GM23338 (cell line): ENCODE measurements at regions not wholly inside any gene's neighbourhood (a gene's known extent, or its start where the extent isn't known, plus 50 kb on each side); places are given as distances from the start of the nearest gene placed in this dataset.

Experiments
- CREB1 ChIP-seq: fragments of 250-450 bp; sonication (Bioruptor Pico); IDR thresholded peaks from 2 replicates; pipeline ENCODE4 v1.5.0; 2020; ENCODE audit warnings: low read depth, mild to moderate bottlenecking, moderate library complexity
- EZH2 ChIP-seq: fragments of 200-600 bp; sonication (generic); IDR thresholded peaks from one replicate; pipeline ENCODE4 v1.8.0; 2017; ENCODE audit warnings: antibody characterized with exemption, mild to moderate bottlenecking, low read depth; ENCODE audit not compliant: unreplicated experiment
- JUNB ChIP-seq: IDR thresholded peaks from one replicate; pipeline ENCODE4 v1.6.1; 2016; ENCODE audit warnings: antibody characterized with exemption; ENCODE audit not compliant: unreplicated experiment
- POLR2AphosphoS5 ChIP-seq: IDR thresholded peaks from 2 replicates; pipeline ENCODE4 v1.6.1; 2016; ENCODE audit warnings: antibody characterized with exemption, low read depth
- ZNF114 ChIP-seq: fragments of 250-450 bp; sonication (Bioruptor Pico); IDR thresholded peaks from 2 replicates; pipeline ENCODE4 v1.5.0; 2020; ENCODE audit warnings: mild to moderate bottlenecking, moderate library complexity
- TF ChIP-seq, protein P1 (sequence below): fragments of 250-450 bp; sonication (Bioruptor Pico); IDR thresholded peaks from 2 replicates; pipeline ENCODE4 v1.5.0; 2020; ENCODE audit warnings: mild to moderate bottlenecking, moderate library complexity
- TF ChIP-seq, protein P2 (sequence below): IDR thresholded peaks from one replicate; pipeline ENCODE4 v1.6.1; 2018; ENCODE audit warnings: antibody characterized with exemption; ENCODE audit not compliant: unreplicated experiment
- TF ChIP-seq, protein P3 (sequence below), 2 experiments: fragments of 200-600 bp in 1 of 2; sonication (generic) in 1 of 2; conservative IDR thresholded peaks; 2 replicates each; pipeline versions ENCODE4 v1.5.1 to v1.6.1; 2016 to 2017; ENCODE audit warnings: antibody characterized with exemption in 2 of 2, low read depth in 2 of 2, mild to moderate bottlenecking in 2 of 2, moderate library complexity in 1 of 2

DNA sequence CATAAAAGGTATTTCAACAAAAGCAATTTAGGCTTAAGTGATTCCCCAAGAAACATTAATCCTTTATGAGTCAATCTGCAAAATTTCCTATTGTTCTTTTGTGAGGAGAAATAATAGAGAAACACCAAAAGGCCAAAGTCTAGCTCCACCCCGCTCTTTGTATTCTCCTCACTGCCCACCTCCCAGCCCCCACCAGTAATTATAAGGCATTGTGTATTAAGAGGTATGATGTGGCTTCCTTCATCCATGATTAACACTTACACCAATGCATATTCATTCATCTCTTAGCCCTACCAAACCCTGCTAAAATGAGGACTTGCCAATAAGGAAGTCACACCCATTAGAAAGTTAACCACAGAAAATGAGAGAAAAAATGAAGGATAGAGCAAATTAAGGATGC, 105.3 kb upstream of the SPATA31D4 start (continued):
- TF ChIP-seq, protein P1, sequence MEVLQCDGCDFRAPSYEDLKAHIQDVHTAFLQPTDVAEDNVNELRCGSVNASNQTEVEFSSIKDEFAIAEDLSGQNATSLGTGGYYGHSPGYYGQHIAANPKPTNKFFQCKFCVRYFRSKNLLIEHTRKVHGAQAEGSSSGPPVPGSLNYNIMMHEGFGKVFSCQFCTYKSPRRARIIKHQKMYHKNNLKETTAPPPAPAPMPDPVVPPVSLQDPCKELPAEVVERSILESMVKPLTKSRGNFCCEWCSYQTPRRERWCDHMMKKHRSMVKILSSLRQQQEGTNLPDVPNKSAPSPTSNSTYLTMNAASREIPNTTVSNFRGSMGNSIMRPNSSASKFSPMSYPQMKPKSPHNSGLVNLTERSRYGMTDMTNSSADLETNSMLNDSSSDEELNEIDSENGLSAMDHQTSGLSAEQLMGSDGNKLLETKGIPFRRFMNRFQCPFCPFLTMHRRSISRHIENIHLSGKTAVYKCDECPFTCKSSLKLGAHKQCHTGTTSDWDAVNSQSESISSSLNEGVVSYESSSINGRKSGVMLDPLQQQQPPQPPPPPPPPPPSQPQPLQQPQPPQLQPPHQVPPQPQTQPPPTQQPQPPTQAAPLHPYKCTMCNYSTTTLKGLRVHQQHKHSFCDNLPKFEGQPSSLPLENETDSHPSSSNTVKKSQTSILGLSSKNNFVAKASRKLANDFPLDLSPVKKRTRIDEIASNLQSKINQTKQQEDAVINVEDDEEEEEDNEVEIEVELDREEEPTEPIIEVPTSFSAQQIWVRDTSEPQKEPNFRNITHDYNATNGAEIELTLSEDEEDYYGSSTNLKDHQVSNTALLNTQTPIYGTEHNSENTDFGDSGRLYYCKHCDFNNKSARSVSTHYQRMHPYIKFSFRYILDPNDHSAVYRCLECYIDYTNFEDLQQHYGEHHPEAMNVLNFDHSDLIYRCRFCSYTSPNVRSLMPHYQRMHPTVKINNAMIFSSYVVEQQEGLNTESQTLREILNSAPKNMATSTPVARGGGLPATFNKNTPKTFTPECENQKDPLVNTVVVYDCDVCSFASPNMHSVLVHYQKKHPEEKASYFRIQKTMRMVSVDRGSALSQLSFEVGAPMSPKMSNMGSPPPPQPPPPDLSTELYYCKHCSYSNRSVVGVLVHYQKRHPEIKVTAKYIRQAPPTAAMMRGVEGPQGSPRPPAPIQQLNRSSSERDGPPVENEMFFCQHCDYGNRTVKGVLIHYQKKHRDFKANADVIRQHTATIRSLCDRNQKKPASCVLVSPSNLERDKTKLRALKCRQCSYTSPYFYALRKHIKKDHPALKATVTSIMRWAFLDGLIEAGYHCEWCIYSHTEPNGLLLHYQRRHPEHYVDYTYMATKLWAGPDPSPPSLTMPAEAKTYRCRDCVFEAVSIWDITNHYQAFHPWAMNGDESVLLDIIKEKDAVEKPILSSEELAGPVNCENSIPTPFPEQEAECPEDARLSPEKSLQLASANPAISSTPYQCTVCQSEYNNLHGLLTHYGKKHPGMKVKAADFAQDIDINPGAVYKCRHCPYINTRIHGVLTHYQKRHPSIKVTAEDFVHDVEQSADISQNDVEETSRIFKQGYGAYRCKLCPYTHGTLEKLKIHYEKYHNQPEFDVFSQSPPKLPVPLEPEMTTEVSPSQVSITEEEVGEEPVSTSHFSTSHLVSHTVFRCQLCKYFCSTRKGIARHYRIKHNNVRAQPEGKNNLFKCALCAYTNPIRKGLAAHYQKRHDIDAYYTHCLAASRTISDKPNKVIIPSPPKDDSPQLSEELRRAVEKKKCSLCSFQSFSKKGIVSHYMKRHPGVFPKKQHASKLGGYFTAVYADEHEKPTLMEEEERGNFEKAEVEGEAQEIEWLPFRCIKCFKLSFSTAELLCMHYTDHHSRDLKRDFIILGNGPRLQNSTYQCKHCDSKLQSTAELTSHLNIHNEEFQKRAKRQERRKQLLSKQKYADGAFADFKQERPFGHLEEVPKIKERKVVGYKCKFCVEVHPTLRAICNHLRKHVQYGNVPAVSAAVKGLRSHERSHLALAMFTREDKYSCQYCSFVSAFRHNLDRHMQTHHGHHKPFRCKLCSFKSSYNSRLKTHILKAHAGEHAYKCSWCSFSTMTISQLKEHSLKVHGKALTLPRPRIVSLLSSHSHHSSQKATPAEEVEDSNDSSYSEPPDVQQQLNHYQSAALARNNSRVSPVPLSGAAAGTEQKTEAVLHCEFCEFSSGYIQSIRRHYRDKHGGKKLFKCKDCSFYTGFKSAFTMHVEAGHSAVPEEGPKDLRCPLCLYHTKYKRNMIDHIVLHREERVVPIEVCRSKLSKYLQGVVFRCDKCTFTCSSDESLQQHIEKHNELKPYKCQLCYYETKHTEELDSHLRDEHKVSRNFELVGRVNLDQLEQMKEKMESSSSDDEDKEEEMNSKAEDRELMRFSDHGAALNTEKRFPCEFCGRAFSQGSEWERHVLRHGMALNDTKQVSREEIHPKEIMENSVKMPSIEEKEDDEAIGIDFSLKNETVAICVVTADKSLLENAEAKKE (CRISPR knock-in tag) = no peak
- TF ChIP-seq, protein P2, sequence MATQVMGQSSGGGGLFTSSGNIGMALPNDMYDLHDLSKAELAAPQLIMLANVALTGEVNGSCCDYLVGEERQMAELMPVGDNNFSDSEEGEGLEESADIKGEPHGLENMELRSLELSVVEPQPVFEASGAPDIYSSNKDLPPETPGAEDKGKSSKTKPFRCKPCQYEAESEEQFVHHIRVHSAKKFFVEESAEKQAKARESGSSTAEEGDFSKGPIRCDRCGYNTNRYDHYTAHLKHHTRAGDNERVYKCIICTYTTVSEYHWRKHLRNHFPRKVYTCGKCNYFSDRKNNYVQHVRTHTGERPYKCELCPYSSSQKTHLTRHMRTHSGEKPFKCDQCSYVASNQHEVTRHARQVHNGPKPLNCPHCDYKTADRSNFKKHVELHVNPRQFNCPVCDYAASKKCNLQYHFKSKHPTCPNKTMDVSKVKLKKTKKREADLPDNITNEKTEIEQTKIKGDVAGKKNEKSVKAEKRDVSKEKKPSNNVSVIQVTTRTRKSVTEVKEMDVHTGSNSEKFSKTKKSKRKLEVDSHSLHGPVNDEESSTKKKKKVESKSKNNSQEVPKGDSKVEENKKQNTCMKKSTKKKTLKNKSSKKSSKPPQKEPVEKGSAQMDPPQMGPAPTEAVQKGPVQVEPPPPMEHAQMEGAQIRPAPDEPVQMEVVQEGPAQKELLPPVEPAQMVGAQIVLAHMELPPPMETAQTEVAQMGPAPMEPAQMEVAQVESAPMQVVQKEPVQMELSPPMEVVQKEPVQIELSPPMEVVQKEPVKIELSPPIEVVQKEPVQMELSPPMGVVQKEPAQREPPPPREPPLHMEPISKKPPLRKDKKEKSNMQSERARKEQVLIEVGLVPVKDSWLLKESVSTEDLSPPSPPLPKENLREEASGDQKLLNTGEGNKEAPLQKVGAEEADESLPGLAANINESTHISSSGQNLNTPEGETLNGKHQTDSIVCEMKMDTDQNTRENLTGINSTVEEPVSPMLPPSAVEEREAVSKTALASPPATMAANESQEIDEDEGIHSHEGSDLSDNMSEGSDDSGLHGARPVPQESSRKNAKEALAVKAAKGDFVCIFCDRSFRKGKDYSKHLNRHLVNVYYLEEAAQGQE = no peak
- TF ChIP-seq CREB1 (CRISPR knock-in tag) = no peak
- TF ChIP-seq, protein P3, sequence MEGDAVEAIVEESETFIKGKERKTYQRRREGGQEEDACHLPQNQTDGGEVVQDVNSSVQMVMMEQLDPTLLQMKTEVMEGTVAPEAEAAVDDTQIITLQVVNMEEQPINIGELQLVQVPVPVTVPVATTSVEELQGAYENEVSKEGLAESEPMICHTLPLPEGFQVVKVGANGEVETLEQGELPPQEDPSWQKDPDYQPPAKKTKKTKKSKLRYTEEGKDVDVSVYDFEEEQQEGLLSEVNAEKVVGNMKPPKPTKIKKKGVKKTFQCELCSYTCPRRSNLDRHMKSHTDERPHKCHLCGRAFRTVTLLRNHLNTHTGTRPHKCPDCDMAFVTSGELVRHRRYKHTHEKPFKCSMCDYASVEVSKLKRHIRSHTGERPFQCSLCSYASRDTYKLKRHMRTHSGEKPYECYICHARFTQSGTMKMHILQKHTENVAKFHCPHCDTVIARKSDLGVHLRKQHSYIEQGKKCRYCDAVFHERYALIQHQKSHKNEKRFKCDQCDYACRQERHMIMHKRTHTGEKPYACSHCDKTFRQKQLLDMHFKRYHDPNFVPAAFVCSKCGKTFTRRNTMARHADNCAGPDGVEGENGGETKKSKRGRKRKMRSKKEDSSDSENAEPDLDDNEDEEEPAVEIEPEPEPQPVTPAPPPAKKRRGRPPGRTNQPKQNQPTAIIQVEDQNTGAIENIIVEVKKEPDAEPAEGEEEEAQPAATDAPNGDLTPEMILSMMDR (conservative IDR thresholded peaks at IDR 0.05; ENCODE audit: low read depth in 2 of 2) = no peak
- no peak for TF ChIP-seq ZNF114 (CRISPR knock-in tag)
- TF ChIP-seq JUNB = no peak
- TF ChIP-seq EZH2 = no peak
- TF ChIP-seq POLR2AphosphoS5 = no peak
